ENCODE measurements at regions not wholly inside any gene's neighbourhood (a gene's known extent, or its start where the extent isn't known, plus 50 kb on each side); places are given as distances from the start of the nearest gene placed in this dataset.

GRCh38 chr3:78455712-78456433 is 1311.9 kb downstream of the ROBO1 start:
- H2AFZ ChIP-seq (ENCODE audit: low read length): no peak overlapping the region
- POLR2A ChIA-PET: no interaction called here

GRCh38 chr3:78459796-78460195 is 1308.0 kb downstream of the ROBO1 start:
- H3K36me3 ChIP-seq (replicated peaks in 1 of 2; ENCODE audit: control insufficient read depth in 1 of 2, insufficient read depth in 2 of 2, low read length in 2 of 2): no peaks in the 10 kb centered on the region
- no peak overlapping the region for H3K4me3 ChIP-seq (replicated peaks in 1 of 3; ENCODE audit: insufficient read depth in 1 of 3, low read depth in 2 of 3, low read length in 3 of 3)
- H3K4me2 ChIP-seq (ENCODE audit: low read depth, low read length): no peak overlapping the region
- H3K27me3 ChIP-seq (ENCODE audit: control insufficient read depth in 1 of 2, insufficient read depth in 2 of 2, low read length in 2 of 2): no peaks in the 10 kb centered on the region; a peak in 1 of 5 replicates
- DNase-seq (ENCODE audit: low spot score) (no peak), ATAC-seq (no peak), FAIRE-seq (no peak)
- intact Hi-C loops (cut with micrococcal nuclease; ENCODE audit: unreplicated experiment): no loop called here
- no peaks in the 10 kb centered on the region for H3K79me2 ChIP-seq (ENCODE audit: insufficient read depth, low read length)
- no peaks in the 10 kb centered on the region for H3K9me3 ChIP-seq (ENCODE audit: low read length)
- no peaks in the 10 kb centered on the region for H3K4me1 ChIP-seq (ENCODE audit: insufficient read depth, low read length)
- ChIA-PET POLR2A (no interaction called here), CTCF (ENCODE audit: low intra/inter-chr PET ratio, low total read pairs) (no interaction called here)
- in situ Hi-C loops (cut with HindIII; ENCODE audit: extremely low pct_ligation_motif_present, low pct_unique_long_range_greater_than_20kb): no loop called here
- no peak overlapping the region for H3K27ac ChIP-seq (ENCODE audit: extremely low read length, insufficient read depth, low read length)
- 59% methylated on average over 2 of the region's 2 CpGs for WGBS (ENCODE audit: low lambda C conversion rate)
- H2AFZ ChIP-seq (ENCODE audit: low read length): no peak overlapping the region
- BruUV-seq (replicated peaks): no TSS peak
- no peak overlapping the region for H3K9ac ChIP-seq (ENCODE audit: insufficient read depth, low read depth, low read length)
- no peaks in the 10 kb centered on the region for H4K20me1 ChIP-seq (ENCODE audit: insufficient read depth, low read length)
- TF ChIP-seq ZNF343 (CRISPR knock-in tag; IDR thresholded peaks at IDR 0.05): no peak
- TF ChIP-seq ZNF468 (CRISPR knock-in tag; IDR thresholded peaks at IDR 0.05): no peak
- no peak for TF ChIP-seq IKZF5 (CRISPR knock-in tag; IDR thresholded peaks at IDR 0.05)
- no peak for TF ChIP-seq ZNF335 (CRISPR knock-in tag; IDR thresholded peaks at IDR 0.05)
- TF ChIP-seq ZKSCAN5 (CRISPR knock-in tag; IDR thresholded peaks at IDR 0.05): no peak
- no peak for TF ChIP-seq CSRNP1 (CRISPR knock-in tag; IDR thresholded peaks at IDR 0.05)
- TF ChIP-seq ZSCAN30 (CRISPR knock-in tag; IDR thresholded peaks at IDR 0.05): no peak
- TF ChIP-seq ZNF121 (CRISPR knock-in tag; IDR thresholded peaks at IDR 0.05): no peak
- no peak for TF ChIP-seq POLR2G (IDR thresholded peaks at IDR 0.05; ENCODE audit: low read depth, low read length)
- TF ChIP-seq NCOA2 (CRISPR knock-in tag; IDR thresholded peaks at IDR 0.05): no peak
- TF ChIP-seq KLF13 (CRISPR knock-in tag; IDR thresholded peaks at IDR 0.05): no peak

More at GRCh38 chr3:78455712-78456433, 1311.9 kb downstream of the ROBO1 start:
- Histone ChIP-seq H3K9ac (ENCODE audit: insufficient read depth, low read depth, low read length) (no peak overlapping the region), H3K27me3 (ENCODE audit: control insufficient read depth in 1 of 2, insufficient read depth in 2 of 2, low read length in 2 of 2) (no peaks in the 10 kb centered on the region; a peak in 1 of 5 replicates), H3K4me2 (ENCODE audit: low read depth, low read length) (no peak overlapping the region), H3K27ac (ENCODE audit: extremely low read length, insufficient read depth, low read length) (no peak overlapping the region), H3K36me3 (replicated peaks in 1 of 2; ENCODE audit: control insufficient read depth in 1 of 2, insufficient read depth in 2 of 2, low read length in 2 of 2) (no peaks in the 10 kb centered on the region), H4K20me1 (ENCODE audit: insufficient read depth, low read length) (no peaks in the 10 kb centered on the region), H3K79me2 (ENCODE audit: insufficient read depth, low read length) (no peaks in the 10 kb centered on the region), H3K4me1 (ENCODE audit: insufficient read depth, low read length) (no peaks in the 10 kb centered on the region), H3K9me3 (ENCODE audit: low read length) (no peaks in the 10 kb centered on the region), H3K4me3 (replicated peaks in 1 of 3; ENCODE audit: insufficient read depth in 1 of 3, low read depth in 2 of 3, low read length in 3 of 3) (no peak overlapping the region)
- ATAC-seq: no peak
- 10% methylated on average over 2 of the region's 2 CpGs for WGBS (ENCODE audit: low lambda C conversion rate)
- in situ Hi-C loops (cut with HindIII; ENCODE audit: extremely low pct_ligation_motif_present, low pct_unique_long_range_greater_than_20kb) (no loop called here), intact Hi-C loops (cut with micrococcal nuclease; ENCODE audit: unreplicated experiment) (no loop called here)
- CTCF ChIA-PET (ENCODE audit: low intra/inter-chr PET ratio, low total read pairs): no interaction called here
- no peak for FAIRE-seq
- no peak for DNase-seq (ENCODE audit: low spot score)
- no TSS peak for BruUV-seq (replicated peaks)
- peak; percentile 58; the same call in 1 of the 2 replicates for TF ChIP-seq ZNF12 (CRISPR knock-in tag; IDR thresholded peaks at IDR 0.05)
- no peak for TF ChIP-seq PHF5A (CRISPR knock-in tag; IDR thresholded peaks at IDR 0.05; ENCODE audit: low read depth, unreplicated experiment)
- TF ChIP-seq ZNF589 (CRISPR knock-in tag; conservative IDR thresholded peaks at IDR 0.05): no peak
- peak; percentile 81 for TF ChIP-seq MNT (IDR thresholded peaks at IDR 0.05)
- TF ChIP-seq ZNF891 (CRISPR knock-in tag; IDR thresholded peaks at IDR 0.05): no peak
